ENCODE measurements at regions not wholly inside any gene's neighbourhood (a gene's known extent, or its start where the extent isn't known, plus 50 kb on each side); places are given as distances from the start of the nearest gene placed in this dataset.

- CTCF ChIA-PET: no interaction called here
- DNase-seq (ENCODE audit: low read depth): no peak
- POLR2A ChIA-PET: no interaction called here
- TF ChIP-seq CTCF (IDR thresholded peaks at IDR 0.05; ENCODE audit: insufficient read depth, low read depth, low read length): no peak
- H3K4me3 ChIP-seq (ENCODE audit: low read depth, low read length): no peak overlapping the region
- no peaks in the 10 kb centered on the region for H3K36me3 ChIP-seq (ENCODE audit: control insufficient read depth, insufficient read depth, low read length)
- no peaks in the 10 kb centered on the region for H3K27me3 ChIP-seq (ENCODE audit: control insufficient read depth, insufficient read depth, low read length)
Measured at GRCh38 chr13:111858571-111858970, 208.4 kb upstream of the SOX1 start.

GRCh38 chr13:111859354-111860230 lies 207.4 kb upstream of the SOX1 start:
- ChIA-PET POLR2A (no interaction called here), CTCF (no interaction called here)
- Histone ChIP-seq H3K4me3 (ENCODE audit: low read depth, low read length) (no peak overlapping the region), H3K27me3 (ENCODE audit: control insufficient read depth, insufficient read depth, low read length) (no peaks in the 10 kb centered on the region), H3K36me3 (ENCODE audit: control insufficient read depth, insufficient read depth, low read length) (no peaks in the 10 kb centered on the region)
- TF ChIP-seq CTCF (IDR thresholded peaks at IDR 0.05; ENCODE audit: insufficient read depth, low read depth, low read length): no peak
- no peak for DNase-seq (ENCODE audit: low read depth)

- H3K36me3 ChIP-seq (ENCODE audit: control insufficient read depth, insufficient read depth, low read length): no peaks in the 10 kb centered on the region
- H3K27me3 ChIP-seq (ENCODE audit: control insufficient read depth, insufficient read depth, low read length): no peaks in the 10 kb centered on the region
- H3K4me3 ChIP-seq (ENCODE audit: low read depth, low read length): no peak overlapping the region
- no peak for TF ChIP-seq CTCF (IDR thresholded peaks at IDR 0.05; ENCODE audit: insufficient read depth, low read depth, low read length)
- DNase-seq (ENCODE audit: low read depth): no peak
- CTCF ChIA-PET: no interaction called here
- POLR2A ChIA-PET: no interaction called here
Measured at GRCh38 chr13:111860231-111860552, 206.8 kb upstream of the SOX1 start.

GRCh38 chr13:111861319-111861718 lies 205.6 kb upstream of the SOX1 start:
- H3K36me3 ChIP-seq (ENCODE audit: control insufficient read depth, insufficient read depth, low read length): no peaks in the 10 kb centered on the region
- no peaks in the 10 kb centered on the region for H3K27me3 ChIP-seq (ENCODE audit: control insufficient read depth, insufficient read depth, low read length)
- POLR2A ChIA-PET: no interaction called here
- no peak for DNase-seq (ENCODE audit: low read depth)
- CTCF ChIA-PET: no interaction called here
- no peak overlapping the region for H3K4me3 ChIP-seq (ENCODE audit: low read depth, low read length)
- TF ChIP-seq CTCF (IDR thresholded peaks at IDR 0.05; ENCODE audit: insufficient read depth, low read depth, low read length): no peak

- Histone ChIP-seq H3K27me3 (ENCODE audit: control insufficient read depth, insufficient read depth, low read length) (no peaks in the 10 kb centered on the region), H3K4me3 (ENCODE audit: low read depth, low read length) (no peak overlapping the region), H3K36me3 (ENCODE audit: control insufficient read depth, insufficient read depth, low read length) (no peaks in the 10 kb centered on the region)
- POLR2A ChIA-PET: no interaction called here
- CTCF ChIA-PET: no interaction called here
- TF ChIP-seq CTCF (IDR thresholded peaks at IDR 0.05; ENCODE audit: insufficient read depth, low read depth, low read length): no peak
- DNase-seq (ENCODE audit: low read depth): no peak
Measured at GRCh38 chr13:111861766-111862366, 205.1 kb upstream of the SOX1 start.

Measured in BJ (cell line).